SH-SY5Y (cell line): ENCODE measurements at regions not wholly inside any gene's neighbourhood (a gene's known extent, or its start where the extent isn't known, plus 50 kb on each side); places are given as distances from the start of the nearest gene placed in this dataset.

Experiments used
- GATA2 ChIP-seq: IDR thresholded peaks from 2 replicates; pipeline ENCODE4 v1.6.1; 2011; ENCODE audit warnings: mild to moderate bottlenecking, low read depth, low read length
- GATA3 ChIP-seq: IDR thresholded peaks from 2 replicates; pipeline ENCODE4 v1.6.1; 2011; ENCODE audit warnings: low read depth, mild to moderate bottlenecking, low read length, moderate library complexity

DNA sequence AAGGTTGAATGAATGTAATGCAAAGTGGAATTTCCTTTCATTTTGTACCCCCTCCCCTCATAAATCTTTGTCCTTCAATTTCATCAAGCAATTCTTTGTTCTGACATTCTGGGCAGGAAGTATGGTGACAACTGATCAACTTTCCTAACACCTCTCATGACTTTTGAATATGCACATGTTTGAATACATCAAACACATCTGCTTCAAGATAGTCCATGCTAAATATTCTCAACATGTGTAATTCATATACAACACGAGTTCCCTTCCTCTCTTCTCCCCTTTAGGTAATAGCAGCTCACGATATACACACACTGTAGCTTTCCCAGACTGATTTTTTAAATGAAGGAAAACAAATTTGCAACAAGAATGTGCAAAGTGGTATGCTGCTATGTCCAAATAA, 103.6 kb upstream of the EFNA5 start:
- TF ChIP-seq GATA2 (no peak), GATA3 (no peak)
